Bone marrow (tissue), 2 donors: ENCODE measurements at regions not wholly inside any gene's neighbourhood (a gene's known extent, or its start where the extent isn't known, plus 50 kb on each side); places are given as distances from the start of the nearest gene placed in this dataset.

Experiments
- DNase-seq, 2 donors: peaks; one replicate each; lab custom pipeline; 2025; lab: John Stamatoyannopoulos, UW

DNA sequence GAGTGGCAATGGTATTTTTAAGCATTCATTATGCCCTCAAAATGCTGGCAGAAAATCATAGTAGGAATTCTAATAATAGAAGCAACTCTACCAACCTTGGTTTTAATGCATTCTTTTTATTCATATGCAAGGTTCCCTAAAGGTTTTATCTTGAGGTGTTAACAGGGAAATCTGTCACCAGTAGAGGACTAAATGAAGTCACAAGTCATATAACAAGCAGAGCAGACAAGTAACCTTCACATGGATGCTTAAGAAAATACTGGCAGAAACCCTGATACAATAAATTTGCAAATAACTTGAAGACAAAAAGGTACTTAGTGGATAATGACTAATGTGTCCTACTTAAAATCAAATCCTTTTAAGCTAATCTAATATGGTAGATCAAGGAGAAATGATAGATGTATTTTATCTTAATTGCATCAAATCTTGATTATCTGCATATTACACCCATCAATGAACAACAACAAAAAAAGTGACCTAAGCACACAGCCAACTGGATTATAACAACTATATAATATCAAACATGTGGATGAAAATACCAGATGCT, 73.3 kb downstream of the RFC3 start:
- DNase-seq, result no peak

DNA sequence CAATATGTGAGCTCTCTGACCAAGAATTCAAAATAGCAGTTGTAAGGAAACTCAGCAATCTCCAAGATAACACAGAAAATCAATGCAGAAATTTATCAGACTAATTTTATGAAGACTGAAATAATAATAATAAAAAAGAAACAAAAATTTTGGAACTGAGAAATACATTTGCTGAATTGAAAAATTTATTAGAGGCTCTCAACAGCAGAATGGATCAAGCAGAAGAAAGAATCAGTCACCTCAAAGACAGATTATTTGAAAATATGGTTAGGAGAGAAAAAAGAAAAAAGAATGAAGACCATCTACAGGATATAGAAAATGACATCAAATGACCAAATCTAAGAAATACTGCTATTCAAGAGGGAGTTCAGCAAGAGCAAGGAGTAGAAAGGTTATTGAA, 75.6 kb downstream of the RFC3 start:
- DNase-seq, result no peak

DNA sequence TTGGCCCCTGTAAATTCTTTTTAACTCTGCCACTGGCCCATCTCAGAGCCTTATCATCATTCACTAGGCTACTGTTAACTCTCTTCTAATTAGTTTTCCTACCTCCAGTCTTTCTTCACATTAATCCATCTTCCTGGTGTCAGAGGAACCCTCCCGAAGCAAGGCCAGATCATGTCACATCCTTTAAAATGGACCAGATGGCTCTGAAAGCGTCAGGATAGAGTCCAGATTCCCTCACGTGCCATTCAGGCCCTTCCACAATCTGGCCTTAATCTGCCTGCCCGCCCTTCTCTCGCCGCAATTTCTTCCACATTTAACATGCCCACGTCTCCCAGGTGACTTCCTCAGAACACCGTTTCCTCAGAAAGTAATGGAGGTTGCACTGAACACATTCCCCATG, 86.5 kb downstream of the RFC3 start:
- DNase-seq, result no peak

DNA sequence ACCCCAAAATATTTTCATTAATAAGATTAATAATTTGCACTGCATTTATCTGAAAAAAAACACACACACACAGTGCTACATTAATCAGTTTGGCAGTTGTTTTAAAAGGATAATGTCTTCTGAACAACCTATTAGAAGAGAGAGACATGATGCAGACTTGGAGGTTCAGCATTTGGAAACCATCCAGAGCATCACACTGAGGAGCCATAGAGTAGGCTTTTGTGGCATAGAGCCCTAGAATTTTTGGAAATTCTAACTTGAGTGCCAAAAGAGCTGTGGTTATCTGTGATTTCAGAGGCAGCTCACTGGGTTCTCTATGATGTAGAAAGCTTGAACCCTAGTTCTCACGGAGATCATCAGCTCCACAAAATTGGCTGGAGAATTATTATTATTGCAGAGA, 90.2 kb downstream of the RFC3 start:
- DNase-seq, result no peak

DNA sequence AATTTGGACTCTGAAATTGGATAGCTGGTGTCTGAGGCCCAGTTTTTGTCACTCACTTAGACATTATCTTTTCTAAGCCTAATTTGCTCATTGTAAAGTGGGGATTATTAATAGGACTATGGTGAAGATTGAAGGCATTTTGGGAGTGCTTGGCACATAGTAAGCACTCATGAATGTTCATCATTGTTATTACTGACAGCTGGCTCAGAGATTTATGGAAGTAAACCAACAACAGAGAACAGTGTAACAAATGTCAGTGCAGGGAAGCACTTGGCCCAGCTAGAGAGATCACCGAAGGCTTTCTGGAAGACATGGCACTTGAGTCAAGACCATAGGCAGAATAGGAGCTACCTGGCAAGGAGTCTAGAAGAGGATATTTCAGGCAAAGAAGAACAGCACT, 92.3 kb downstream of the RFC3 start:
- no peak for DNase-seq

DNA sequence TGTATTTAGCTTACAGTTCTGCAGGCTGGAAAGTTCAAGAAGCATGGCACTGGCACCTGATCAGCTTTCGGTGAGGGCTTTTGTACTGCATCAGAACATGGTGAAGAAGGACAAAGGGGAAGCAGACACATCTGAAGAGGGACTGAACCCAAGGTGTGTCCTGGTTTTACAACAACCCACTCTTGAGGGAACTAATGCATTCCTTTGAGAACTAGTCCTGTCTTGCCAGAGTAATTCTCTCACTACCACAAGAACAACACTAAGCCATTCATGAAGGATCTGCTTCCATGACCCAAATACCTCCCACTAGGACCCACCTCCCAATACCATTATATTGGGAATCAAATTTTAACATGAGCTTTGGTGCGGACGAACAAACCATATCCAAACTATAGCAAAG, 93.6 kb downstream of the RFC3 start:
- no peak for DNase-seq

DNA sequence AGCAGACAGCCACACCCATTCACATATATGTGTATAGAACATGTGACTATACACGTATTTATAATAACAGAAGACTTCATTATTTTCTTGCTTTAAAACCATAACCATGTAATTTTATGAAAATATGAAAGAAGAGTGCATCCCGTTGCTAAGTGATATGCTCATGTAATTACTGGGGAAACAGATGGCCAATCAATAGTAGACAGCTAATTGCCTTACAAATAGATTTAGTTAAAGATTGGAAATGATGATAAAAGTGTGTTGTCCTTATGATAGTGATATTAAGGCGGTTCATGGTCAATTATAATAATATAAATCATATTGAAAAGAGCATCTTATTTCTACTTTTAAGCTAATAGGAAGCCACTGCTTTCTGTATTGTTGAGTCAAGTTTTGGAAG, 95.9 kb downstream of the RFC3 start:
- no peak for DNase-seq

DNA sequence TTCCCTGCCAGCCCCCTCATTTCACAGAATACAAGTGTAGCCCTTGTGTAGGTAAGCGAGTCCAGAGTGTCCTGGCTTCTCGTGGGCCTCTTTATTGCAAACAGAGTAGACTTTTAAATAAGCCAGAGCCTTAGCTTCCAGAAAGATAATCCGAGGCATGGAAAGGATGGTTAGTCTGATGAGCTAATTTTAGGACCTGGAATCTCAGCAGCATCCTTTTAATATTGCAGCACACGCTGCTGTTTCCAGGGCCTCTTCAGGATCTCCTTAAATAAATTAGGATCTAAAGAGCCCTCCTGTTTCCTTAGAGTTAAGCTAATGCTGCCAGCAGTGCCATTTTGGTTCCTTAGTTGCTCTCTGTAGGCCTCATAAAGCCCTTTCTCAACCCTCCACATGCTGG, 99.2 kb downstream of the RFC3 start:
- no peak for DNase-seq

DNA sequence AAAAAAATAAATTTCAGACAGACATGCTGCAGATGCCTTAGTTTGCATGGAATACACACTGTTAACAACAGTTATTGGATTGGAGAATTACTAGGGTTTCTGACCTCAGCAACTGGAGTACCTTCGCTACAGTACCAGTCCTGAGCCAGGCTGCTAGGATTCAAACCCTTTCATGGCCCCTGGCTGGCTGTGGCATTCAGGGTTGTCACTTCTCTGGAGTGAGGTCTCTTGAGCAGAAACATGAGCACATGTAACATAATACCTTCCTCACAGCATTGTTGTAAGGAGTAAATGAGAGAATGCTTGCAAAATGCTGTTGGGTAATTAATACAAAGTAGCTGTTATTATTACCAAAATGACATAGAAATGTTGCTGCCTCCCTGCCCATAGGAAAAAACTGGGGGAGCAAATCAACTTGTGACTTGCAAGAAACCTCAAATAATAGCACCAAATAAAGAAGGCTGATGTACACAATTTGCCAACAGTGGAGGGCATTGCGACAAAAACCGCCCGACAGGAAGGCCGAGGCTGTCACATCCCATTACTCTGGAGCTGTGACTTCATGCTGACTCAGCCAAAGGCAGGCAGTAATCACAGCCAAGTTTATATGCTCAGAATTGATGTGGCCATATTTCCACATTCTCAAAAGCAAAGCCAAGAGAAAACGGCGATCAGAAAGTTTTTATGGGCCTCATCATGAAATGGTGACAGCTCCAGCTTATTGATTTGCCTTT, 100.4 kb downstream of the RFC3 start:
- DNase-seq, result peak in 1 of 2 donors; percentile 2

DNA sequence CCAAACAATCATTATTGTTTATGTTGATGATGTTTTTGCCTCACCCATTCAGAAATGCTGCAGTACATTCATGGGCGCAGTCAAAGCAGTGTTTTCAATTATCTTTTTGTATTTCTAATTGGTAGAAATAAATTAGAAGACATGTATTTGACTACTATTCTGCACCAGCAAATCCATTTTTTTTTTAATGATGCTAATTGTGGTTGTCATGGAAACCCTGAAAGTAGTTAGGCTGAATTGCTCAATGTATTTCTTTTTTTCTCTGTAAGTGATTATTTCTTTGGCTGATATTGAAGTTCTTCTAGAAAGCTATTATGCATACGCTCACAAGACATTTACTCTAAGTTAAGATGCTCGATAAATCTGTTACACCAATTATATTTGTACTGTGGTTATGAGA, 101.2 kb downstream of the RFC3 start:
- no peak for DNase-seq

DNA sequence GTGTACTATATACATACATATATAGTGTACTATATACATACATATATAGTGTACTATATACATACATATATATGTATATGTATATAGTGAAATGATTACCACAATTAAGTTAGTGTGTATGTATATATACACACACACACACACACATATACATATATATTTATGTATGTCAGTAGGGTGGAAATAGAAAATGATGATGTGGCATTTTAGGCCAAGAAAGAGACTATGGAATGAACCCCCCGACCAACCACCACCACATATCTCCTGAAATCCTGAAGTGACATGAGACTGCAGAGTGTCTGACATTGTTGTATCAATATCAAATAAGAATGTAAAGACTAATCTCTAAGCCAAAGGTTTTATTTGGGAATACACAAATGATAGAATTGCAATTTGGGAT, 107.6 kb downstream of the RFC3 start:
- DNase-seq, result no peak

DNA sequence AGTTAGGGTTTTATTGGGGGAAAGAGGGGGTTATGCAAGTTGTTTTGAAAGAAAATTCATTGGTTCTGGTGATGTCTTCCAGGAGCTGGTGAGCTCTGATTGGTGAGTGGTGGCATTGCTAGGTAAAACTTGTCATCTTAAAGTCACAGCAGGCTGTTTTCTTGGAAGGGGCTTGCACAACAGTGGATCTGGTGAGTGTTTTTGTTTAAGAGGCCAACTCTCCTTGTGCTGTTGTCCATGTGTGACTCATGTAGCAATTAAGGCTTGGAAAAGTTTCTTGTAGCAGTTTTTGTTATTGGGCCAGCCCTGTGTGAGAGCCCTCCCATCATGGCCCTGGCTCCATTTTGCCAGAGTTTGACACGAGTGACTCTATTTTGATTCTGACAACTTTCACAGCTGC, 109.4 kb downstream of the RFC3 start:
- DNase-seq, result no peak

DNA sequence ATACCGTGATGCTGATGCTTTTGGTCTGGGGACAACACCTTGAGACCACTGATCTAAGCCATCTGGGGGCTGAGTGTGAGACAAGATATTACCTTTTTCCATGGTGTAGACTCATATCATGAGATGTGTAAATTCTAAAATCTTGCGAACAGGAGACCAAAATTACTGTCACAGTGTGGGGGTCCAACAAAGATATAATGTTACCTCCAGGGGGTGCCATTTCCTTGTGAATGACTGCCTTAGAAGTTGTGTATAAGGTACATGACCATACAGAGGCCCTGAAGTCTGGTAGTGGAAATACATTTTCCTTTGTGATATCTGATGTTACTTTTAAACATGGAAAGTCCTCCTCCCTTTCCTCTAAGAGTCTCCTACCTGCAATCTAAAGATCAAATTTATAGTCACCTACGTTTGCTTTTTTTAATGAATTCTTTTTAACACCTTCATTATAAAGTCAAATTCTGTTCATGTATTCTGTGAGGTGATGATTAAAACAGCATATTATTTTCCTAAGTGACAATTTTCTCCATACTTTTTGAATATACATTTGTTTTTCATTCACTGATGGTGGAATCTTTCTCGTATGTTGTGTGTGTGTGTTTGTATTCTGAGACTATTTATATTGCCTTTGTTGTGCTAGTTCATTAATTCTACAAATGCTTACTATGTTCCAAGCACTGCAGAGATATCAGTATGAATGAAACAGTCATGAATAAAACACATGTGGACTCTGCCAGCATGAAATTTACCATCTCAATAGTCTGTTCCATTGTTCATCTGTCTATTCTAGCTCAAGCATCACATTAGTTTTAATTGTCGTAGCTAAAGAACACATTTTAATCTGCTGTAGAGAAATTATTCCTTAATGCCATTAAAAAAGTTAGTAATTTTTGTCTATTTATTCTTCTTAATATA, 113.7 kb downstream of the RFC3 start:
- DNase-seq, result peak in 1 of 2 donors; percentile 1

DNA sequence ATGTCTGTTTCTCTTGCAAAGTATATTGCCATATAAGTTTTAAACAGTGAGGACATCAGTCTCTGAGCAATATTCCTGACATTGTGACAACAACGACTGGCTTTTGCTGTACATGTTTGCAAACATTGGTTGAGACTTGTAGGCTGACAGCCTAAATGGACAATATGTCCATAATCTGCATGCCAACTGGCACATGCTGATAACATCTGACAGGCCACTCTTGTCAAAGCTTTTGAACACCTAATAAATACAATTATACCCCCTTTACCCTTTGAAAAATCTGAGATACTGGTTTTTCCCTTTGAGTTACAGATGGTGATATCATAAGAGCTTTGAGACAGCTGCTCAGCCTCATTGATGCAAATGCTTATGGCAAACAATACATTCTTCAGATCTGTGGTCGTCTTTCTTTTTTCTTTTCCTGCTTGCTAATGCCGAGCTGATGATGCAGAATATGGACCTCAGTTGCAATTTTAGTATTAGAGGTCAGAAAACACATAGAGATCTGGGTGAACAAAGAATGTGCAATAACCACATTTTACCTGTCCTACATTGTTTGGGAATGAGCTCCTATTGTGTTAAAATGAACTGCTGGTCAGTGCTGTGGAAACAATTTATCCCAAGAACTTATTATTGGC, 114.9 kb downstream of the RFC3 start:
- DNase-seq, result no peak

DNA sequence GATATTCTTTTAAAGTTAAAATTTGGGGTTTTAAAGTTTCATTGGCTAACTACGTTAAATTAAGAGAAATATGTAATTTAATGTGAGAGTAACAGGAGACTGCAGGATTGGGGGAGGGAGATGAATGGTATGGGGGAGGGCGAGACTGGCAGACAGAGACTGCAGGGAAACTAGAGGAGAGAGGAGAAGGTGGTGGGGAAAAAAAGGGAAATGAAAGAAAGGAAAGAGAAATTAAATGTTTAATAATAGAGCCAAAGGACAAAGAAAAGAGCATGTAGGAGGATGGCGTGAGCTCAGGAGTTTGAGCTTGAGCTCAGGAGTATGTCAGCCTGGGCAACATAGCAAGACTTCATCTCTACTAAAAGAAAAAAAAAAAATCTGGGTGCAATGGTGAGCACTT, 115.9 kb downstream of the RFC3 start:
- DNase-seq, result no peak

DNA sequence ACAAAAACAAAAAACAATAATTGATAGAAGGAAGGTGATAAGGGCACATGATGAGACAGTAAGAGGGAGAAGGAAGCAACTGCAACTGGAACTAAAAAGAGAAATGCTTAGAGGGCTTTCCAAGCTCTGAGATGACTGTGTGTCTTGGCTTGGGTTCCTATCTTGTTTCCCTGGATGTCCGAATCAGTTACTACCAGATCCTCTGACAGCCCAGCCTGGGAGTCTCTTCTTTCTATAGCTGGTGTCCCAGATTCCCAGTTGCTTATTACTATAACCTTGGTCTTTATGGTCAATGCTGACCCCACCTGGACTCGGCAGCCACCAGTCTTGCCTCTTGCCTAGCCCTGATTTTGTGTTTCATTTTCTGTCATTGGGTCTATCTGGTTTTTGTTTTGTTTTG, 116.4 kb downstream of the RFC3 start:
- DNase-seq, result no peak

DNA sequence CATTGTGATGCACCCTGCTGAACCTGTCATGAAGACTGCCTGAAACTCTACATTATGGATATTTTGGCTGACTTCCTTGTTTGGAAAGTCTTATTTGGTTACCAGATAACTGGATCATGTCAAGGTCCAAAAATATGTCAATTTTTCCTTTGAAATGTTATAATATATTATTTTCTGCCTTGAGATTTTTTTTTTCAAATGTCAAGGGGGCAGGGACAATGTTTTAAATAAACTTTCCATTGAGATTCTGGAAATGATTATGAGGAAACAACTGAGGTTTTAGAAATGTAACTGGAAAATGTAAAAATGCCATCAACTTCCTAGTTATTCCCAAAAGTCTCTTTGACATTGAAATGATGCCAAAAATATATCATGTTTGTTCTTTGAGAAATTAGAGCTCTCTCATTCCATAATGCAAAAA, 117.0 kb downstream of the RFC3 start:
- DNase-seq, result no peak

DNA sequence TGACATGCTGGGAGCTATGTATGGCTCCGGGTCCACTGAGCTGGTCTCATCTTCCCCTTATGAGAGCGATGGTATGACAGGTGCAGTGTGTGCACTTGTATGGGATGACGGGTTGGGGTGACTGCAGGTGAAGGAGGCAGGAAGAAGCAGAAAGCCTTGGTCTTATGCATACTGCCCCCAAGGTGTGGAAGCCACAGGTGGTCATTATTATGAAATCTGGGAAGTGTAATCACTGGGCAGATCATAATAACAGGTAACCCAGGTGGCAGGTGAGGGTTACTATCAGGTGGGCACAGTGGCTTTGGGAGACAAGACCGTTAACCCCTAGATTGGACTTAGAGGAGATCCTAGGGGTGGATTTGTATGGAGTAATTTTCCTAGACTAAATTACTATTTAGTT, 118.0 kb downstream of the RFC3 start:
- no peak for DNase-seq

DNA sequence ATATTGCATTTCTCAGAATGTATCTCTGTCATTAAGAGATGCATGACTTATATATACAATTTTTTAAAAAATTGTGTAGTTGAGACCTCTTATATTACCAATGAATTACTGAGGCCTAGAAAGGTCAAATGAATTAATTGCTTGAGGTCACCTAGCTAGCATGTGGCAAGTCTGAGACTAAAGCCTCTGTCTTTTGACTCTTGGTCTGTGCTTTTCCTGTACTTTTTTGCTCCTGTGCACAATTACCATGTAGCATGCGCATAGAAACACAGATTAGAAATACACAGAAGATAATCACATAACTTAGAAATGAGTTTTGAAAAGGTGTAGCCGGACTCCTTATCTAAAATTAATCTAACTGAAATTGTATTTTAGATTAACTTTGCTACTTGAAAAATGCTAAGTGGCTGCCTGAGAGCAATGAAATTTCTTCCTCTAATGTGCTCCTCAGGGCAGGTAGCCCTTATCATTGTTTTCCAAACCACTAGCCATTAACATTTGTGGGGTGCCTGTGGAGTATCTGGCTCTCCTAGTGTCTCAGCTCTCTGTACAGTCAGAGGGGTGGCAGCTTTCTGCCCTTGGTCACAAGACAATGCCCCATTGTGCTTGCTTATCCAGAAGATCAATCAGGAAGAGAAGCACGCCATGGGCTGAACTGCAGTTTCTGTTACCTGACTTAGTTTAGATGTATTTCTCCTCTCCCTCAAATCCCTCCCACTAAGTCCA, 119.6 kb downstream of the RFC3 start:
- no peak for DNase-seq

DNA sequence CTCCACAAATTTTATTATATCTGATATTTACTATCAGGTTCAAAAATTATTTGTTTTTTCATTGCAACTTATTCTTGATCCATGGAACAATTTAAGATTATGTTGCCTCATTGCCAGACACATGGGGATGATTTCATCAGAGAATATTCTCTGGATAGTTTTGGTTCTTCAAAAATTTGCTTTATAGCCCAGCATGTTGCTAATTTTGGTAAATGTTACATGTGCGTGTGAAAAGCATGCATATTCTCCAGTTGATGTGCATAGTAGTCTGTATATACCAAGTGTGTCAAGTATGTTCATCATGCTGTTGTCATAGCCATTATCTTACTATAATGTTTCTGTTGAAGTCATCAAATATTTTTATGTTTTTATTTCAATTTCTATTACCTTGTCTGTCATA, 122.3 kb downstream of the RFC3 start:
- DNase-seq, result no peak

DNA sequence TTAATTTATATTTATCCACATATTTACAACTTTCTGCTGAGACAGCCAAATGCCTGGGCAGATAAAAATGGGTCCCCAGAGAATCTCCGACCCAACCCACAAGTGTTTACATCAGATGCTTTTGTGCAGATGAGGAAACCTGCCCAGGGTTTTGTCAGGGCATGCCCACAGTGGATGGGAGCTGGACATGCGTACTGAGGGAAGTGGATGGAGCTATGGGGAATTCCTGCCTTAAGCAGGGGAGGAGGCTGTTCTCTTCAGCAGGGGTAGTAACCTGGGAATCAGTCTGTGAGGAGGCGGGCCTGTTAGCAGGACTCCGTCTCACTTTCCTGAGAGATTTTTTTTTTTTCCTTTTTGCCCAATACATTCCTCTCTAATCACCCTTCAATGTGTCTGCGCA, 122.9 kb downstream of the RFC3 start:
- no peak for DNase-seq

DNA sequence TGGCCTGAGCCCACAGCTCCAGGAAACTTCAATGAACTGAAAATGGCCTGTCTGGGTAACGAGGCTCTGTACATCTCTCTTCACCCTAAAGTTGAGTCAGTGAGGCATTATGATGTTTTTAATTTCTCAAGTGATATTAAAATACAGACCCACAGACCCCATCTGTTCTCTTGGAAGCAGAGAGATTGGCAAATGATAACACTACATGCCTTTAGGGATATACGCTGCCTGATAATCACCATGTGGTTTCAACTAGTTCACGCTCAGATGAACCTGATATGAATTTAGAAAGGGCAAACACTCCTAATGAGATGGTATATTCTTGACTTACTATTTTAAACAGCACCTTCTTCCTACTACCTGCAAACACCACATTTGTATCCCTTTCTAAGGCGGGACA, 127.5 kb downstream of the RFC3 start:
- no peak for DNase-seq
